H9 (cell line): ENCODE measurements at regions not wholly inside any gene's neighbourhood (a gene's known extent, or its start where the extent isn't known, plus 50 kb on each side); places are given as distances from the start of the nearest gene placed in this dataset.

Source experiments
- DNase-seq: peaks from one replicate; pipeline ENCODE4 v3.0.0-alpha.2; 2017
- H2AFZ ChIP-seq: one replicate; pipeline ENCODE4 v1.6.1; 2013; ENCODE audit warnings: mild to moderate bottlenecking, low read length, control low read depth, moderate library complexity
- H2AK5ac ChIP-seq: 2 replicates; pipeline ENCODE4 v1.6.1; 2013; ENCODE audit warnings: low read length, control low read depth, mixed read lengths; ENCODE audit not compliant: insufficient read length
- H2BK120ac ChIP-seq: one replicate; pipeline ENCODE4 v1.6.1; 2013; ENCODE audit warnings: low read depth, mild to moderate bottlenecking, low read length, control low read depth, inconsistent platforms; ENCODE audit not compliant: poor library complexity, severe bottlenecking
- H2BK12ac ChIP-seq: 2 replicates; pipeline ENCODE4 v1.6.1; 2013; ENCODE audit warnings: low read length, control low read depth, mixed read lengths, low read depth; ENCODE audit not compliant: insufficient read length
- H2BK15ac ChIP-seq: 2 replicates; pipeline ENCODE4 v1.6.1; 2013; ENCODE audit warnings: low read depth, low read length, control low read depth
- H2BK20ac ChIP-seq: one replicate; pipeline ENCODE4 v1.6.1; 2013; ENCODE audit warnings: low read depth, mild to moderate bottlenecking, low read length, control low read depth, inconsistent platforms; ENCODE audit not compliant: poor library complexity, severe bottlenecking
- H2BK5ac ChIP-seq: 2 replicates; pipeline ENCODE4 v1.6.1; 2013; ENCODE audit warnings: low read length, control low read depth, mixed read lengths; ENCODE audit not compliant: insufficient read length
- H3K14ac ChIP-seq: 2 replicates; pipeline ENCODE4 v1.6.1; 2013; ENCODE audit warnings: low read length, control low read depth; ENCODE audit not compliant: insufficient read depth
- H3K18ac ChIP-seq: 2 replicates; pipeline ENCODE4 v1.6.1; 2013; ENCODE audit warnings: low read depth, mild to moderate bottlenecking, mixed read lengths, low read length, control low read depth; ENCODE audit not compliant: insufficient read length
- H3K23ac ChIP-seq: 2 replicates; pipeline ENCODE4 v1.6.1; 2013; ENCODE audit warnings: low read length, control low read depth, mixed read lengths, low read depth; ENCODE audit not compliant: insufficient read length
- H3K23me2 ChIP-seq: 2 replicates; pipeline ENCODE4 v1.6.1; 2013; ENCODE audit warnings: low read depth, mild to moderate bottlenecking, mixed read lengths, low read length, control low read depth; ENCODE audit not compliant: insufficient read length, poor library complexity, severe bottlenecking
- H3K27ac ChIP-seq: 2 replicates; pipeline ENCODE4 v1.5.1; 2013; ENCODE audit warnings: low read length, control low read depth, mixed read lengths, low read depth; ENCODE audit not compliant: insufficient read length
- H3K27me3 ChIP-seq: 2 replicates; pipeline ENCODE4 v1.6.1; 2013; ENCODE audit warnings: low read length, control low read depth, inconsistent platforms; ENCODE audit not compliant: insufficient read depth
- H3K4ac ChIP-seq: 2 replicates; pipeline ENCODE4 v1.6.1; 2013; ENCODE audit warnings: low read depth, mild to moderate bottlenecking, control low read depth, inconsistent platforms, low read length, moderate library complexity
- H3K4me1 ChIP-seq: 2 replicates; pipeline ENCODE4 v1.6.1; 2013; ENCODE audit warnings: low read length, control low read depth, inconsistent platforms; ENCODE audit not compliant: insufficient read depth
- H3K4me2 ChIP-seq: 2 replicates; pipeline ENCODE4 v1.6.1; 2013; ENCODE audit warnings: low read length, control low read depth, mixed read lengths; ENCODE audit not compliant: insufficient read length, insufficient read depth
- H3K56ac ChIP-seq: 2 replicates; pipeline ENCODE4 v1.6.1; 2013; ENCODE audit warnings: low read depth, mild to moderate bottlenecking, mixed read lengths, low read length, control low read depth; ENCODE audit not compliant: insufficient read length
- H3K79me1 ChIP-seq: 2 replicates; pipeline ENCODE4 v1.6.1; 2013; ENCODE audit warnings: low read depth, mild to moderate bottlenecking, moderate library complexity, low read length, control low read depth, inconsistent platforms; ENCODE audit not compliant: insufficient read depth, poor library complexity, severe bottlenecking
- H3K79me2 ChIP-seq: 2 replicates; pipeline ENCODE4 v1.6.1; 2013; ENCODE audit warnings: low read length, control low read depth, inconsistent platforms; ENCODE audit not compliant: insufficient read depth
- H3K9ac ChIP-seq: 2 replicates; pipeline ENCODE4 v1.6.1; 2013; ENCODE audit warnings: low read length, control low read depth, mixed read lengths; ENCODE audit not compliant: insufficient read length; ENCODE audit errors: extremely low read depth
- H3K9me3 ChIP-seq: one replicate; pipeline ENCODE4 v1.6.1; 2013; ENCODE audit warnings: low read depth, low read length, inconsistent platforms; ENCODE audit not compliant: control insufficient read depth
- H3T11ph ChIP-seq: one replicate; pipeline ENCODE4 v1.6.1; 2013; ENCODE audit warnings: mild to moderate bottlenecking, low read length, control low read depth, inconsistent platforms
- H4K20me1 ChIP-seq: one replicate; pipeline ENCODE4 v1.6.1; 2013; ENCODE audit not compliant: control insufficient read depth, insufficient read length, insufficient read depth
- H4K5ac ChIP-seq: 2 replicates; pipeline ENCODE4 v1.6.1; 2013; ENCODE audit warnings: low read depth, mild to moderate bottlenecking, mixed read lengths, low read length, control low read depth; ENCODE audit not compliant: insufficient read length
- H4K8ac ChIP-seq: replicated peaks from 2 replicates; pipeline ENCODE4 v1.6.1; 2013; ENCODE audit warnings: low read length, control low read depth, mixed read lengths, low read depth; ENCODE audit not compliant: insufficient read length
- H4K91ac ChIP-seq: 2 replicates; pipeline ENCODE4 v1.6.1; 2013; ENCODE audit warnings: low read depth, mild to moderate bottlenecking, moderate library complexity, mixed read lengths, low read length, control low read depth; ENCODE audit not compliant: insufficient read length
- H3K27ac Mint-ChIP-seq, 3 experiments: 2 replicates in 2 of 3; 3 replicates in 1 of 3; pipeline ENCODE4 v1.8.0; 2020 to 2021; ENCODE audit warnings: mixed read lengths in 3 of 3, mild to moderate bottlenecking in 1 of 3, moderate library complexity in 1 of 3
- H3K27me3 Mint-ChIP-seq: 2 replicates; pipeline ENCODE4 v1.8.0; 2021; ENCODE audit warnings: low read depth, mild to moderate bottlenecking, moderate library complexity, mixed read lengths
- H3K36me3 Mint-ChIP-seq, 3 experiments: 2 replicates in 2 of 3; 3 replicates in 1 of 3; pipeline ENCODE4 v1.8.0; 2020 to 2021; ENCODE audit warnings: low read depth in 3 of 3, mixed read lengths in 3 of 3; ENCODE audit not compliant: insufficient read depth in 1 of 3
- H3K4me1 Mint-ChIP-seq, 2 experiments: 2 replicates each; pipeline ENCODE4 v1.8.0; 2020; ENCODE audit warnings: mixed read lengths in 2 of 2
- H3K4me3 Mint-ChIP-seq, 2 experiments: 2 replicates in 1 of 2; 3 replicates in 1 of 2; pipeline ENCODE4 v1.8.0; 2020 to 2021; ENCODE audit warnings: mild to moderate bottlenecking in 2 of 2, mixed read lengths in 2 of 2, moderate library complexity in 1 of 2
- H3K9me3 Mint-ChIP-seq, 2 experiments: 2 replicates in 1 of 2; 3 replicates in 1 of 2; pipeline ENCODE4 v1.8.0; 2020; ENCODE audit warnings: mild to moderate bottlenecking in 2 of 2, mixed read lengths in 2 of 2, moderate library complexity in 1 of 2
- CTCF ChIP-seq: fragments of 200-600 bp; sonication (generic); conservative IDR thresholded peaks from 3 replicates; pipeline ENCODE4 v1.8.0; 2021; ENCODE audit warnings: antibody characterized with exemption, mild to moderate bottlenecking
- WGBS: extraction: QIAGEN DNeasy Blood & Tissue Kit; methylation state at CpG from one replicate; pipeline ENCODE4 v1.1.7; 2013; ENCODE audit warnings: missing lambda C conversion rate, low lambda C conversion rate, mixed read lengths; ENCODE audit not compliant: insufficient read length; ENCODE audit errors: extremely low coverage; 5-methylcytosine and 5-hydroxymethylcytosine counted together

GRCh38 chr16:89035669-89036570 lies 57.7 kb upstream of the ACSF3 start:
- H3K4me1 Mint-ChIP-seq: peaks cover 7 to 30% of the 10 kb centered on the region in 2 experiments
- no peak overlapping the region for H4K5ac ChIP-seq
- no peak overlapping the region for H3K4me2 ChIP-seq

More at GRCh38 chr16:89035669-89036570, 57.7 kb upstream of the ACSF3 start:
- Histone ChIP-seq H3K27ac (no peak overlapping the region), H3K18ac (no peak overlapping the region), H3K56ac (no peak overlapping the region), H2BK20ac (no peak overlapping the region), H4K91ac (no peak overlapping the region), H3K9me3 (no peaks in the 10 kb centered on the region), H3K23me2 (peaks cover 6% of the 10 kb centered on the region), H2BK12ac (no peak overlapping the region), H4K8ac (no peak overlapping the region), H3K79me1 (no peaks in the 10 kb centered on the region), H2AFZ (no peak overlapping the region), H3K23ac (peak overlapping the region; percentile 56), H3T11ph (no peak overlapping the region), H2BK5ac (no peak overlapping the region), H3K14ac (no peak overlapping the region), H2AK5ac (no peak overlapping the region), H3K4ac (no peak overlapping the region), H3K9ac (no peak overlapping the region), H3K4me1 (no peaks in the 10 kb centered on the region; the same call in 1 of the 2 replicates), H4K20me1 (no peaks in the 10 kb centered on the region), H3K27me3 (no peaks in the 10 kb centered on the region), H2BK120ac (no peak overlapping the region), H2BK15ac (no peak overlapping the region), H3K79me2 (no peaks in the 10 kb centered on the region)
- peaks cover 7 to 8% of the 10 kb centered on the region in 2 experiments; a peak in 3 of 5 replicates for H3K9me3 Mint-ChIP-seq
- peak overlapping the region in 1 of 3 experiments; percentile 74; a peak in 2 of 7 replicates for H3K27ac Mint-ChIP-seq
- TF ChIP-seq CTCF: no peak
- no peak for DNase-seq
- no peak overlapping the region; a peak in 1 of 5 replicates for H3K4me3 Mint-ChIP-seq
- H3K36me3 Mint-ChIP-seq: no peaks in the 10 kb centered on the region
- peaks cover 19% of the 10 kb centered on the region for H3K27me3 Mint-ChIP-seq
- WGBS: no CpG with 5 or more reads among the region's 22 CpGs
